ENCODE measurements at regions not wholly inside any gene's neighbourhood (a gene's known extent, or its start where the extent isn't known, plus 50 kb on each side); places are given as distances from the start of the nearest gene placed in this dataset.
"Not testable (repeated sequence)": the region's sequence is repeated elsewhere in the genome, so short reads cannot be mapped to it uniquely, and the experiment has no call there.

GRCh38 chr15:49706805-49707204 lies 86.0 kb downstream of the DTWD1 start:
- DNase-seq (ENCODE audit: low spot score): no peak

- no peak for DNase-seq (ENCODE audit: low spot score)
Observed at GRCh38 chr15:49707598-49707997, 86.8 kb downstream of the DTWD1 start.

- DNase-seq (ENCODE audit: low spot score): no peak
Observed at GRCh38 chr15:49709646-49710214, 88.9 kb downstream of the DTWD1 start.

GRCh38 chr15:49712162-49712561 lies 91.3 kb downstream of the DTWD1 start:
- no peak for DNase-seq (ENCODE audit: low spot score)

GRCh38 chr15:49712846-49713450 lies 92.1 kb downstream of the DTWD1 start:
- no peak for DNase-seq (ENCODE audit: low spot score)

GRCh38 chr15:49715211-49715610 lies 94.4 kb downstream of the DTWD1 start:
- DNase-seq (ENCODE audit: low spot score): no peak

GRCh38 chr15:49715701-49716100 lies 94.9 kb downstream of the DTWD1 start:
- no peak for DNase-seq (ENCODE audit: low spot score)

GRCh38 chr15:49718234-49718633 lies 97.4 kb downstream of the DTWD1 start:
- DNase-seq (ENCODE audit: low spot score): no peak

GRCh38 chr15:49718846-49719245 lies 98.0 kb downstream of the DTWD1 start:
- DNase-seq (ENCODE audit: low spot score): no peak

GRCh38 chr15:49720261-49720660 lies 99.4 kb downstream of the DTWD1 start:
- DNase-seq (ENCODE audit: low spot score): no peak

- no peak for DNase-seq (ENCODE audit: low spot score)
Observed at GRCh38 chr15:49721091-49721490, 100.2 kb downstream of the DTWD1 start.

- DNase-seq (ENCODE audit: low spot score): no peak
Observed at GRCh38 chr15:49721621-49722020, 100.8 kb downstream of the DTWD1 start.

- DNase-seq (ENCODE audit: low spot score): no peak
Observed at GRCh38 chr15:49723981-49724380, 103.1 kb downstream of the DTWD1 start.

- no peak for DNase-seq (ENCODE audit: low spot score)
Observed at GRCh38 chr15:49731187-49732099, 110.6 kb downstream of the DTWD1 start.

- not testable (repeated sequence) for DNase-seq (ENCODE audit: low spot score)
Observed at GRCh38 chr15:49732109-49732508, 111.3 kb downstream of the DTWD1 start.

GRCh38 chr15:49734089-49734488 lies 113.2 kb downstream of the DTWD1 start:
- not testable (repeated sequence) for DNase-seq (ENCODE audit: low spot score)

GRCh38 chr15:49734831-49735508 lies 114.1 kb downstream of the DTWD1 start:
- DNase-seq (ENCODE audit: low spot score): no peak

GRCh38 chr15:49737127-49737526 lies 116.3 kb downstream of the DTWD1 start:
- DNase-seq (ENCODE audit: low spot score): no peak

- DNase-seq (ENCODE audit: low spot score): no peak
Observed at GRCh38 chr15:49741712-49742111, 120.9 kb downstream of the DTWD1 start.

- DNase-seq (ENCODE audit: low spot score): no peak
Observed at GRCh38 chr15:49742381-49742780, 121.5 kb downstream of the DTWD1 start.

- DNase-seq (ENCODE audit: low spot score): no peak
Observed at GRCh38 chr15:49747340-49747739, 126.5 kb downstream of the DTWD1 start.

GRCh38 chr15:49748791-49749190 lies 127.9 kb downstream of the DTWD1 start:
- no peak for DNase-seq (ENCODE audit: low spot score)
